GM12878 (cell line): ENCODE measurements at regions not wholly inside any gene's neighbourhood (a gene's known extent, or its start where the extent isn't known, plus 50 kb on each side); places are given as distances from the start of the nearest gene placed in this dataset.

Experiments used
- ATAC-seq: fragments of 200-7000 bp; cut with Tn5 transposase; 3 replicates; pipeline ENCODE4 v1.9.1; 2020; ENCODE audit warnings: mild to moderate bottlenecking, moderate library complexity
- BruUV-seq: library from RNA; stranded (reverse); fragments of 400-500 nt; replicated peaks from 2 replicates; lab custom pipeline; 2021; lab: Mats Ljungman, UMichigan
- CTCF ChIA-PET: fragments of 300-600 bp; sonication (Branson Sonifier 250); formaldehyde crosslinking; extraction: SDS; loops from one replicate; lab custom pipeline; 2021; ENCODE audit warnings: inconsistent platforms; lab: Yijun Ruan, JAX
- POLR2A ChIA-PET: fragments of 350-600 bp; formaldehyde crosslinking; extraction: SDS; loops from one replicate; lab custom pipeline; 2021; ENCODE audit warnings: inconsistent platforms; lab: Charles Lee
- RAD21 ChIA-PET: fragments of 300-600 bp; sonication (Branson Sonifier 250); formaldehyde crosslinking; loops from one replicate; lab custom pipeline; 2023; ENCODE audit warnings: antibody characterized with exemption; ENCODE audit not compliant: unreplicated experiment; lab: Charles Lee
- SMC1A ChIA-PET: fragments of 300-600 bp; sonication (Branson Sonifier 250); formaldehyde crosslinking; loops from one replicate; lab custom pipeline; 2023; ENCODE audit not compliant: unreplicated experiment, uncharacterized antibody; lab: Charles Lee
- DNase-seq: peaks from one replicate; pipeline ENCODE4 v3.0.0-alpha.2; 2011; ENCODE audit warnings: low read depth, low spot score
- FAIRE-seq: peaks from 3 replicates; lab custom pipeline; 2011; peaks lifted over from hg19 to GRCh38; lab: Jason Lieb, UNC
- H2AFZ ChIP-seq: 2 replicates; pipeline ENCODE4 v1.6.0; 2011; ENCODE audit warnings: low read depth, low read length, control low read depth; ENCODE audit not compliant: control insufficient read depth
- H3K27ac ChIP-seq: 2 replicates; pipeline ENCODE4 v1.5.1; 2011; ENCODE audit warnings: control low read depth; ENCODE audit not compliant: control insufficient read depth, insufficient read depth
- H3K27me3 ChIP-seq, 2 experiments: replicated peaks in 1 of 2; 2 replicates each; pipeline versions ENCODE4 v1.6.0 to v1.6.1; 2011; ENCODE audit warnings: low read length in 1 of 2; ENCODE audit not compliant: control insufficient read depth in 2 of 2, insufficient read depth in 2 of 2
- H3K36me3 ChIP-seq, 2 experiments: 2 replicates each; pipeline ENCODE4 v1.5.1; 2011; ENCODE audit warnings: low read length in 1 of 2; ENCODE audit not compliant: control insufficient read depth in 2 of 2, insufficient read depth in 2 of 2
- H3K4me1 ChIP-seq: 2 replicates; pipeline ENCODE4 v1.6.1; 2011; ENCODE audit warnings: mild to moderate bottlenecking, low read length, moderate library complexity, mixed read lengths; ENCODE audit not compliant: control insufficient read depth, insufficient read depth
- H3K4me2 ChIP-seq: 2 replicates; pipeline ENCODE4 v1.6.0; 2011; ENCODE audit warnings: control low read depth; ENCODE audit not compliant: control insufficient read depth, insufficient read depth
- H3K4me3 ChIP-seq: fragments of 200-600 bp; sonication (generic); 2 replicates; pipeline ENCODE4 v1.5.1; 2016
- H3K79me2 ChIP-seq: 2 replicates; pipeline ENCODE4 v1.6.0; 2011; ENCODE audit warnings: low read length; ENCODE audit not compliant: control insufficient read depth, insufficient read depth
- H3K9ac ChIP-seq: 2 replicates; pipeline ENCODE4 v1.8.0; 2011; ENCODE audit warnings: low read length, control low read depth, mixed read lengths; ENCODE audit not compliant: control insufficient read depth, insufficient read depth
- H3K9me3 ChIP-seq: replicated peaks from 3 replicates; pipeline ENCODE4 v1.5.1; 2011; ENCODE audit warnings: mild to moderate bottlenecking, low read length; ENCODE audit not compliant: control insufficient read depth, insufficient read depth
- H4K20me1 ChIP-seq: 2 replicates; pipeline ENCODE4 v1.6.0; 2011; ENCODE audit not compliant: control insufficient read depth, insufficient read depth
- BCL11A ChIP-seq: IDR thresholded peaks from 2 replicates; pipeline ENCODE4 v1.6.1; 2011; ENCODE audit warnings: low read depth, low read length
- CHD1 ChIP-seq: IDR thresholded peaks from 2 replicates; pipeline ENCODE4 v1.6.1; 2012; ENCODE audit warnings: low read depth, low read length, improper control_type of control experiment
- DPF2 ChIP-seq: fragments of 450-650 bp; IDR thresholded peaks from 2 replicates; pipeline ENCODE4 v1.6.1; 2017; ENCODE audit warnings: mild to moderate bottlenecking
- JUND ChIP-seq: IDR thresholded peaks from 2 replicates; pipeline ENCODE4 v1.6.1; 2012; ENCODE audit warnings: low read depth, mild to moderate bottlenecking, low read length, improper control_type of control experiment, moderate library complexity
- KAT2A ChIP-seq: conservative IDR thresholded peaks from 2 replicates; pipeline ENCODE4 v1.6.1; 2011; ENCODE audit warnings: low read depth, low read length; ENCODE audit not compliant: control insufficient read depth
- POLR2AphosphoS2 ChIP-seq: IDR thresholded peaks from 2 replicates; pipeline ENCODE4 v1.6.1; 2011; ENCODE audit warnings: low read depth, mild to moderate bottlenecking, low read length, improper control_type of control experiment, moderate library complexity
- POU2F2 ChIP-seq: IDR thresholded peaks from 3 replicates; pipeline ENCODE4 v1.6.1; 2011; ENCODE audit warnings: low read depth, mild to moderate bottlenecking, low read length, borderline replicate concordance
- RB1 ChIP-seq: fragments of 450-650 bp; formaldehyde crosslinking; IDR thresholded peaks from 2 replicates; pipeline ENCODE4 v1.6.1; 2017; ENCODE audit warnings: mild to moderate bottlenecking, borderline replicate concordance
- SMAD5 ChIP-seq: IDR thresholded peaks from 2 replicates; pipeline ENCODE4 v1.6.1; 2016; ENCODE audit warnings: antibody characterized with exemption, low read depth
- SP1 ChIP-seq: IDR thresholded peaks from one replicate; pipeline ENCODE4 v1.6.1; 2011; ENCODE audit warnings: low read depth, low read length
- STAT3 ChIP-seq: IDR thresholded peaks from 2 replicates; pipeline ENCODE4 v1.6.1; 2011; ENCODE audit warnings: low read depth, low read length, improper control_type of control experiment
- WGBS: methylation state at CpG from one replicate; pipeline ENCODE4 v1.1.6; 2016; ENCODE audit warnings: low lambda C conversion rate; ENCODE audit not compliant: insufficient replicate concordance, insufficient coverage; ENCODE audit errors: missing lambda C conversion rate; 5-methylcytosine and 5-hydroxymethylcytosine counted together
- in situ Hi-C: fragments of 300-500 bp; cut with MboI; formaldehyde crosslinking; loops from 9 replicates; pipeline ENCODE4 v1.14.3; 2018; ENCODE audit warnings: mixed read lengths
- intact Hi-C: fragments of 100-400 bp; cut with micrococcal nuclease; formaldehyde crosslinking; loops from one replicate; pipeline ENCODE4 v1.14.2; 2022; ENCODE audit not compliant: unreplicated experiment
- TF ChIP-seq, protein P1 (sequence below): fragments of 450-650 bp; IDR thresholded peaks from 2 replicates; pipeline ENCODE4 v1.6.1; 2014; ENCODE audit warnings: mild to moderate bottlenecking

DNA sequence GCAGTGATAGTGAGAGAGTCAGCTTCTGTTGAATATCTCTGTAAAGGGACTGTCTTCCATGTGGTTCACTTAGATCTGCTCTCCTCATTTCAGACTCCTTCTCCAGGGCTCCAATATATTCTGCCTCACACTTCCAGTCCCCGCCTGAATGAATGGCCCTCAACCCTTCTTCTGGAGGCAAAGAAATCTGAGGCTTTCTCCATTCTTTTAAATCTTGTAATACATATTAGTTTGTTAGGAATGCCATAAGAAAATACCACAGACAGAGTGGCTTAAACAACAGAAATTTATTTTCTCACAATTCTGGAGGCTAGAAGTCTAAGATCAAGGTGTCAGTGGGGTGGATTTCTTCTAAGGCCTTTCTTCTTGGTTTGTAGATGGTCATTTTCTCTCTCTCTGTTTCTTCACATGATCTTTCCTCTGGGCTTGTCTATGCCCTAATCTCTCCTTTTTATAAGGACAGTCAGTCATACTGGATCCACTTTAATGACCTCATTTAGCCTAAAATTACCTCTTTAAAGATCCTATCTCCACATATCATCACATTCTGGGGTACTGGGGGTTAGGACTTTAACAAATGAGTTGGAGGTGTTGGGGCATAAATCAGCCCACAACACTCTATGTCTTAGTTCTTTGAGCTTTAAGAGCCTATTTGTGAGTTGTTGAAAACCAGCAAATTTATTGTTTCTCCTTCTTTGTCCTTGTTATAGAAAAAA is 128.5 kb upstream of the KCNK2 start:
- Histone ChIP-seq H3K36me3 (no peaks in the 10 kb centered on the region), H3K79me2 (no peaks in the 10 kb centered on the region), H4K20me1 (no peaks in the 10 kb centered on the region), H3K4me2 (no peak overlapping the region), H3K27ac (no peak overlapping the region), H3K9me3 (no peaks in the 10 kb centered on the region), H3K9ac (no peak overlapping the region), H3K4me1 (no peaks in the 10 kb centered on the region), H2AFZ (no peak overlapping the region), H3K27me3 (no peaks in the 10 kb centered on the region; a peak in 1 of 4 replicates), H3K4me3 (no peak overlapping the region)
- in situ Hi-C loops (no loop called here), intact Hi-C loops (no loop called here)
- SMC1A ChIA-PET = no interaction called here
- CTCF ChIA-PET = no interaction called here
- no peak for FAIRE-seq
- WGBS = 5% methylated on average over 1 of the region's 1 CpG
- BruUV-seq = no TSS peak
- POLR2A ChIA-PET = no interaction called here
- no peak for ATAC-seq
- RAD21 ChIA-PET = no interaction called here
- no peak for DNase-seq
- TF ChIP-seq CHD1 (no peak), POU2F2 (no peak), POLR2AphosphoS2 (no peak), DPF2 (no peak), BCL11A (no peak), KAT2A (no peak), RB1 (no peak), JUND (no peak), SP1 (no peak), SMAD5 (no peak), STAT3 (no peak)
- TF ChIP-seq, protein P1, sequence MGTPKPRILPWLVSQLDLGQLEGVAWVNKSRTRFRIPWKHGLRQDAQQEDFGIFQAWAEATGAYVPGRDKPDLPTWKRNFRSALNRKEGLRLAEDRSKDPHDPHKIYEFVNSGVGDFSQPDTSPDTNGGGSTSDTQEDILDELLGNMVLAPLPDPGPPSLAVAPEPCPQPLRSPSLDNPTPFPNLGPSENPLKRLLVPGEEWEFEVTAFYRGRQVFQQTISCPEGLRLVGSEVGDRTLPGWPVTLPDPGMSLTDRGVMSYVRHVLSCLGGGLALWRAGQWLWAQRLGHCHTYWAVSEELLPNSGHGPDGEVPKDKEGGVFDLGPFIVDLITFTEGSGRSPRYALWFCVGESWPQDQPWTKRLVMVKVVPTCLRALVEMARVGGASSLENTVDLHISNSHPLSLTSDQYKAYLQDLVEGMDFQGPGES = no peak
